HG02970 (cell line): ENCODE measurements at regions not wholly inside any gene's neighbourhood (a gene's known extent, or its start where the extent isn't known, plus 50 kb on each side); places are given as distances from the start of the nearest gene placed in this dataset.

Experiments used
- ATAC-seq: cut with Tn5 transposase; IDR thresholded peaks from one replicate; pipeline ENCODE4 v1.9.1; 2021; ENCODE audit warnings: mild to moderate bottlenecking, moderate library complexity, moderate number of reproducible peaks; ENCODE audit not compliant: unreplicated experiment, low FRiP score

- no peak for ATAC-seq
These were observed 1086.7 kb downstream of the EFNB2 start for GRCh38 chr13:105448811-105449210.

- no peak for ATAC-seq
These were observed 1089.3 kb downstream of the EFNB2 start for GRCh38 chr13:105446197-105446596.

GRCh38 chr13:105445796-105446195 lies 1089.7 kb downstream of the EFNB2 start:
- no peak for ATAC-seq

- no peak for ATAC-seq
These were observed 1092.3 kb downstream of the EFNB2 start for GRCh38 chr13:105442949-105443699.

GRCh38 chr13:105442040-105442439 lies 1093.4 kb downstream of the EFNB2 start:
- ATAC-seq, result no peak

- ATAC-seq, result no peak
These were observed 1094.3 kb downstream of the EFNB2 start for GRCh38 chr13:105441051-105441750.

GRCh38 chr13:105436943-105437342 lies 1098.5 kb downstream of the EFNB2 start:
- no peak for ATAC-seq

GRCh38 chr13:105432438-105432837 lies 1103.0 kb downstream of the EFNB2 start:
- no peak for ATAC-seq

GRCh38 chr13:105428811-105429210 lies 1106.7 kb downstream of the EFNB2 start:
- ATAC-seq, result no peak

- no peak for ATAC-seq
These were observed 1109.0 kb downstream of the EFNB2 start for GRCh38 chr13:105426441-105426840.

GRCh38 chr13:105414639-105415038 lies 1120.8 kb downstream of the EFNB2 start:
- no peak for ATAC-seq

- ATAC-seq, result no peak
These were observed 1123.3 kb downstream of the EFNB2 start for GRCh38 chr13:105412171-105412570.

- no peak for ATAC-seq
These were observed 1124.9 kb downstream of the EFNB2 start for GRCh38 chr13:105410602-105411001.

- ATAC-seq, result no peak
These were observed 1128.9 kb downstream of the EFNB2 start for GRCh38 chr13:105406551-105406950.

- no peak for ATAC-seq
These were observed 1132.4 kb downstream of the EFNB2 start for GRCh38 chr13:105403086-105403485.

GRCh38 chr13:105395041-105395440 lies 1140.4 kb downstream of the EFNB2 start:
- ATAC-seq, result no peak

- ATAC-seq, result no peak
These were observed 1146.1 kb downstream of the EFNB2 start for GRCh38 chr13:105389373-105389772.

- ATAC-seq, result no peak
These were observed 1158.0 kb downstream of the EFNB2 start for GRCh38 chr13:105377452-105377851.

- ATAC-seq, result no peak
These were observed 1165.3 kb downstream of the EFNB2 start for GRCh38 chr13:105370011-105370650.

- no peak for ATAC-seq
These were observed 1166.7 kb downstream of the EFNB2 start for GRCh38 chr13:105368781-105369180.

- no peak for ATAC-seq
These were observed 1169.6 kb downstream of the EFNB2 start for GRCh38 chr13:105365831-105366230.
